ENCODE measurements at regions not wholly inside any gene's neighbourhood (a gene's known extent, or its start where the extent isn't known, plus 50 kb on each side); places are given as distances from the start of the nearest gene placed in this dataset.

GRCh38 chr13:50123862-50124535 lies 108.8 kb downstream of the KCNRG start:
- peak; percentile 87 for DNase-seq (ENCODE audit: low read depth)

GRCh38 chr13:50124536-50125303 lies 109.5 kb downstream of the KCNRG start:
- in situ Hi-C loops (cut with HindIII; ENCODE audit: low sequenced_read_pairs): no loop called here
- H3K4me3 ChIP-seq (ENCODE audit: low read depth, low read length): peak overlapping the region; percentile 62
- no peak for TF ChIP-seq CTCF (IDR thresholded peaks at IDR 0.05; ENCODE audit: low read depth, low read length, missing control alignments)
- DNase-seq (ENCODE audit: low read depth): no peak

More at GRCh38 chr13:50123862-50124535, 108.8 kb downstream of the KCNRG start:
- no peak for TF ChIP-seq CTCF (IDR thresholded peaks at IDR 0.05; ENCODE audit: low read depth, low read length, missing control alignments)
- in situ Hi-C loops (cut with HindIII; ENCODE audit: low sequenced_read_pairs): no loop called here
- peak overlapping the region; percentile 62 for H3K4me3 ChIP-seq (ENCODE audit: low read depth, low read length)

GRCh38 chr13:50125304-50125553 lies 110.0 kb downstream of the KCNRG start:
- TF ChIP-seq CTCF (IDR thresholded peaks at IDR 0.05; ENCODE audit: low read depth, low read length, missing control alignments): no peak
- in situ Hi-C loops (cut with HindIII; ENCODE audit: low sequenced_read_pairs): no loop called here

GRCh38 chr13:50125554-50126262 lies 110.5 kb downstream of the KCNRG start:
- DNase-seq (ENCODE audit: low read depth): peak; percentile 48

More at GRCh38 chr13:50125304-50125553, 110.0 kb downstream of the KCNRG start:
- peak overlapping the region; percentile 62 for H3K4me3 ChIP-seq (ENCODE audit: low read depth, low read length)
- no peak for DNase-seq (ENCODE audit: low read depth)

GRCh38 chr13:50126263-50126992 lies 111.2 kb downstream of the KCNRG start:
- no peak for DNase-seq (ENCODE audit: low read depth)
- TF ChIP-seq CTCF (IDR thresholded peaks at IDR 0.05; ENCODE audit: low read depth, low read length, missing control alignments): no peak
- in situ Hi-C loops (cut with HindIII; ENCODE audit: low sequenced_read_pairs): no loop called here
- peak overlapping the region; percentile 62 for H3K4me3 ChIP-seq (ENCODE audit: low read depth, low read length)

More at GRCh38 chr13:50125554-50126262, 110.5 kb downstream of the KCNRG start:
- no peak for TF ChIP-seq CTCF (IDR thresholded peaks at IDR 0.05; ENCODE audit: low read depth, low read length, missing control alignments)
- peak overlapping the region; percentile 62 for H3K4me3 ChIP-seq (ENCODE audit: low read depth, low read length)
- in situ Hi-C loops (cut with HindIII; ENCODE audit: low sequenced_read_pairs): no loop called here

Measured in astrocyte of the cerebellum (primary cell).